ENCODE measurements at regions not wholly inside any gene's neighbourhood (a gene's known extent, or its start where the extent isn't known, plus 50 kb on each side); places are given as distances from the start of the nearest gene placed in this dataset.

GRCh38 chr7:1321411-1322239, 89.0 kb downstream of the UNCX start:
- TF ChIP-seq CTCF (IDR thresholded peaks at IDR 0.05; ENCODE audit: unreplicated experiment in 3 of 3), result no peak
- Mint-ChIP-seq H3K9me3 (no peaks in the 10 kb centered on the region), H3K4me3 (no peak overlapping the region), H3K27me3 (ENCODE audit: low read depth) (peaks cover 43% of the 10 kb centered on the region), H3K4me1 (peaks cover 10% of the 10 kb centered on the region), H3K36me3 (ENCODE audit: low read depth) (no peaks in the 10 kb centered on the region), H3K27ac (peak overlapping the region in 1 of 3 experiments; percentile 16)

- H3K4me1 Mint-ChIP-seq, result peaks cover 10% of the 10 kb centered on the region
- peak overlapping the region in 1 of 3 experiments; percentile 16 for H3K27ac Mint-ChIP-seq
- TF ChIP-seq CTCF (IDR thresholded peaks at IDR 0.05; ENCODE audit: unreplicated experiment in 3 of 3), result no peak
- no peaks in the 10 kb centered on the region for H3K36me3 Mint-ChIP-seq (ENCODE audit: low read depth)
- no peaks in the 10 kb centered on the region for H3K9me3 Mint-ChIP-seq
- H3K4me3 Mint-ChIP-seq, result peak overlapping the region in 1 of 3 experiments; percentile 43
- peaks cover 42% of the 10 kb centered on the region for H3K27me3 Mint-ChIP-seq (ENCODE audit: low read depth)
Measured at GRCh38 chr7:1322240-1323110, 89.8 kb downstream of the UNCX start.

- TF ChIP-seq CTCF (IDR thresholded peaks at IDR 0.05; ENCODE audit: unreplicated experiment in 3 of 3), result no peak
- no peaks in the 10 kb centered on the region for H3K36me3 Mint-ChIP-seq (ENCODE audit: low read depth)
- H3K4me3 Mint-ChIP-seq, result peak overlapping the region; percentile 45 to 58 (median 51)
- peak overlapping the region; percentile 77 to 83 (median 80) for H3K27ac Mint-ChIP-seq
- H3K27me3 Mint-ChIP-seq (ENCODE audit: low read depth), result peaks cover 41% of the 10 kb centered on the region
- no peaks in the 10 kb centered on the region for H3K9me3 Mint-ChIP-seq
- H3K4me1 Mint-ChIP-seq, result peaks cover 10% of the 10 kb centered on the region
Measured at GRCh38 chr7:1323178-1324027, 90.7 kb downstream of the UNCX start.

GRCh38 chr7:1324028-1324900, 91.6 kb downstream of the UNCX start:
- Mint-ChIP-seq H3K27me3 (ENCODE audit: low read depth) (peaks cover 33% of the 10 kb centered on the region), H3K36me3 (ENCODE audit: low read depth) (no peaks in the 10 kb centered on the region), H3K27ac (no peak overlapping the region), H3K9me3 (no peaks in the 10 kb centered on the region), H3K4me3 (no peak overlapping the region), H3K4me1 (peaks cover 10% of the 10 kb centered on the region)
- TF ChIP-seq CTCF (IDR thresholded peaks at IDR 0.05; ENCODE audit: unreplicated experiment in 3 of 3), result no peak

- Mint-ChIP-seq H3K4me3 (no peak overlapping the region), H3K9me3 (no peaks in the 10 kb centered on the region), H3K36me3 (ENCODE audit: low read depth) (no peaks in the 10 kb centered on the region), H3K27ac (no peak overlapping the region), H3K27me3 (ENCODE audit: low read depth) (peaks cover 40% of the 10 kb centered on the region), H3K4me1 (peaks cover 10% of the 10 kb centered on the region)
- no peak for TF ChIP-seq CTCF (IDR thresholded peaks at IDR 0.05; ENCODE audit: unreplicated experiment in 3 of 3)
Measured at GRCh38 chr7:1325246-1325645, 92.6 kb downstream of the UNCX start.
